MM.1S (cell line): ENCODE measurements at regions not wholly inside any gene's neighbourhood (a gene's known extent, or its start where the extent isn't known, plus 50 kb on each side); places are given as distances from the start of the nearest gene placed in this dataset.

Source experiments
- DNase-seq: peaks from one replicate; pipeline ENCODE4 v3.0.0-alpha.2; 2015
- H2AFZ ChIP-seq: fragments of 300-600 bp; sonication (generic); 2 replicates; pipeline ENCODE4 v1.6.0; 2016; ENCODE audit warnings: antibody characterized with exemption, low read length
- H3F3A ChIP-seq: fragments of 300-600 bp; sonication (generic); 2 replicates; pipeline ENCODE4 v1.6.1; 2016; ENCODE audit warnings: mild to moderate bottlenecking, antibody characterized with exemption, low read length, moderate library complexity, mixed read lengths; ENCODE audit not compliant: insufficient read depth
- H3K27ac ChIP-seq: fragments of 300-600 bp; sonication (generic); 2 replicates; pipeline ENCODE4 v1.5.1; 2016; ENCODE audit warnings: mild to moderate bottlenecking, low read length
- H3K27me3 ChIP-seq: fragments of 300-600 bp; sonication (generic); replicated peaks from 2 replicates; pipeline ENCODE4 v1.6.0; 2016; ENCODE audit warnings: low read length; ENCODE audit not compliant: insufficient read depth
- H3K36me3 ChIP-seq: fragments of 300-600 bp; sonication (generic); replicated peaks from 2 replicates; pipeline ENCODE4 v1.6.1; 2016; ENCODE audit warnings: mild to moderate bottlenecking, low read length, mixed read lengths; ENCODE audit not compliant: insufficient read depth
- H3K4me1 ChIP-seq: fragments of 300-600 bp; sonication (generic); 2 replicates; pipeline ENCODE4 v1.6.1; 2016; ENCODE audit warnings: low read length, mixed read lengths
- H3K4me2 ChIP-seq: fragments of 300-600 bp; sonication (generic); 2 replicates; pipeline ENCODE4 v1.6.0; 2016; ENCODE audit warnings: low read depth, low read length
- H3K4me3 ChIP-seq: fragments of 300-600 bp; sonication (generic); 2 replicates; pipeline ENCODE4 v1.5.1; 2016; ENCODE audit warnings: low read length, mixed read lengths
- H3K79me2 ChIP-seq: fragments of 300-600 bp; sonication (generic); 2 replicates; pipeline ENCODE4 v1.6.1; 2016; ENCODE audit warnings: mixed run types, low read length, mixed read lengths
- H3K9ac ChIP-seq: fragments of 300-600 bp; sonication (generic); 2 replicates; pipeline ENCODE4 v1.6.1; 2016; ENCODE audit warnings: low read length, mixed read lengths
- H3K9me2 ChIP-seq: fragments of 300-600 bp; sonication (generic); replicated peaks from 2 replicates; pipeline ENCODE4 v1.6.1; 2016; ENCODE audit warnings: mild to moderate bottlenecking, low read length, mixed read lengths; ENCODE audit not compliant: insufficient read depth
- H3K9me3 ChIP-seq: fragments of 300-600 bp; sonication (generic); replicated peaks from 2 replicates; pipeline ENCODE4 v1.6.1; 2016; ENCODE audit warnings: mild to moderate bottlenecking, low read length, mixed read lengths; ENCODE audit not compliant: insufficient read depth
- H4K20me1 ChIP-seq: fragments of 300-600 bp; sonication (generic); 2 replicates; pipeline ENCODE4 v1.6.1; 2016; ENCODE audit warnings: mild to moderate bottlenecking, low read length, moderate library complexity, mixed read lengths; ENCODE audit not compliant: insufficient read depth
- EZH2 ChIP-seq: fragments of 300-600 bp; sonication (generic); optimal IDR thresholded peaks from 2 replicates; pipeline ENCODE3; 2017; ENCODE audit warnings: low read depth, mild to moderate bottlenecking, antibody characterized with exemption, low read length, mixed read lengths
- EZH2phosphoT487 ChIP-seq: fragments of 300-600 bp; sonication (generic); IDR thresholded peaks from 2 replicates; pipeline ENCODE4 v1.6.1; 2018; ENCODE audit warnings: antibody characterized with exemption, low read length
- TF ChIP-seq, protein P1 (sequence below): fragments of 300-600 bp; sonication (generic); IDR thresholded peaks from 2 replicates; pipeline ENCODE4 v1.5.1; 2016; ENCODE audit warnings: antibody characterized with exemption, low read length, mixed read lengths

DNA sequence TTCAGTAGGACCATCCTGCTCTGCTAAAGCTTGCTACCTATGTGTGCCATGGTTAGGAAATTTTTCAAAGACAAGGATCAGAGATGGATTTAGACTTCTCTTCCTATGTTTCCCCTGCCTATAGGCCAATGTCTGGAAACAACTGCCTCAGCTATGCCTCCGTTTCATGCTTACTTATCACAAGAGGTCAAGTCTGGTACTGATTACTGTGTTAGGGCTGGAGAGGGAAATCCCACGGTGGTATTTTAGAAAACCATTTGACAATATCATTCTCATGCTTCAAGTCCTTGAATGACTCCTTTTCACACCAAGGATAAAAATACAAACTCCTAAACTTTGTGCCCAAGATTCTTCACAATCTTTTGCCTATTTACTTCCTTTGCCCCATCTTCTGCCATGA lies 484.3 kb downstream of the DHX35 start:
- no peak overlapping the region for H3K4me2 ChIP-seq
- H2AFZ ChIP-seq, result no peak overlapping the region

DNA sequence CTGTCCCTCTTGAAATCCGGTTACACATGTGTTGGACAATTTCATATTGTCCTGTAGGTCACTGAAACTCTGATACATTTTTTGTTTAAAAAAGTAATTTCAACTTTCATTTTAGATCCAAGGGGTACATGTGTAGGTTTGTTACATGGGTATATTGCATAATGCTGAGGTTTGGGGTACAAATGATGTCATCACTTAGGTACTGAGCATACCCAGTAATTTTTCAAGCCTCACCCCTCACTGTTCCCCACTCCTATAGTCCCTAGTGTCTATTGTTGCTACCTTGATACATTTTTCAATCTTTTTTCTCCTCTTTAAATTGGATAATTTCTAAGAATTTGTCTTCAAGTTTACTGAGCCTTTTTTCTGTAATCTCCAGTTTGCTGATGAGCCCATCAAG lies 483.0 kb downstream of the DHX35 start:
- no peaks in the 10 kb centered on the region for H3K36me3 ChIP-seq
- no peak for DNase-seq
- TF ChIP-seq EZH2phosphoT487 (no peak), EZH2 (no peak)
- TF ChIP-seq, protein P1, sequence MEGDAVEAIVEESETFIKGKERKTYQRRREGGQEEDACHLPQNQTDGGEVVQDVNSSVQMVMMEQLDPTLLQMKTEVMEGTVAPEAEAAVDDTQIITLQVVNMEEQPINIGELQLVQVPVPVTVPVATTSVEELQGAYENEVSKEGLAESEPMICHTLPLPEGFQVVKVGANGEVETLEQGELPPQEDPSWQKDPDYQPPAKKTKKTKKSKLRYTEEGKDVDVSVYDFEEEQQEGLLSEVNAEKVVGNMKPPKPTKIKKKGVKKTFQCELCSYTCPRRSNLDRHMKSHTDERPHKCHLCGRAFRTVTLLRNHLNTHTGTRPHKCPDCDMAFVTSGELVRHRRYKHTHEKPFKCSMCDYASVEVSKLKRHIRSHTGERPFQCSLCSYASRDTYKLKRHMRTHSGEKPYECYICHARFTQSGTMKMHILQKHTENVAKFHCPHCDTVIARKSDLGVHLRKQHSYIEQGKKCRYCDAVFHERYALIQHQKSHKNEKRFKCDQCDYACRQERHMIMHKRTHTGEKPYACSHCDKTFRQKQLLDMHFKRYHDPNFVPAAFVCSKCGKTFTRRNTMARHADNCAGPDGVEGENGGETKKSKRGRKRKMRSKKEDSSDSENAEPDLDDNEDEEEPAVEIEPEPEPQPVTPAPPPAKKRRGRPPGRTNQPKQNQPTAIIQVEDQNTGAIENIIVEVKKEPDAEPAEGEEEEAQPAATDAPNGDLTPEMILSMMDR, result no peak
- H3K79me2 ChIP-seq, result no peaks in the 10 kb centered on the region
- H3K4me1 ChIP-seq, result no peaks in the 10 kb centered on the region
- H3K9ac ChIP-seq, result no peak overlapping the region
- no peaks in the 10 kb centered on the region for H3F3A ChIP-seq
- no peaks in the 10 kb centered on the region for H3K27me3 ChIP-seq
- no peaks in the 10 kb centered on the region for H3K9me2 ChIP-seq
- H3K4me3 ChIP-seq, result no peak overlapping the region
- H2AFZ ChIP-seq, result no peak overlapping the region
- H3K4me2 ChIP-seq, result no peak overlapping the region
- H3K27ac ChIP-seq, result no peak overlapping the region
- no peaks in the 10 kb centered on the region for H3K9me3 ChIP-seq
- no peaks in the 10 kb centered on the region for H4K20me1 ChIP-seq

More for the DNA sequence above, 484.3 kb downstream of the DHX35 start:
- TF ChIP-seq, protein P1, result no peak
- TF ChIP-seq EZH2phosphoT487 (no peak), EZH2 (no peak)
- no peak for DNase-seq
- no peak overlapping the region for H3K27ac ChIP-seq
- H3K9ac ChIP-seq, result no peak overlapping the region
- no peaks in the 10 kb centered on the region for H3K36me3 ChIP-seq
- H3K79me2 ChIP-seq, result no peaks in the 10 kb centered on the region
- H3K27me3 ChIP-seq, result no peaks in the 10 kb centered on the region
- H3K4me3 ChIP-seq, result no peak overlapping the region
- no peaks in the 10 kb centered on the region for H3K9me2 ChIP-seq
- no peaks in the 10 kb centered on the region for H3K4me1 ChIP-seq
- H4K20me1 ChIP-seq, result no peaks in the 10 kb centered on the region
- no peaks in the 10 kb centered on the region for H3F3A ChIP-seq
- no peaks in the 10 kb centered on the region for H3K9me3 ChIP-seq

DNA sequence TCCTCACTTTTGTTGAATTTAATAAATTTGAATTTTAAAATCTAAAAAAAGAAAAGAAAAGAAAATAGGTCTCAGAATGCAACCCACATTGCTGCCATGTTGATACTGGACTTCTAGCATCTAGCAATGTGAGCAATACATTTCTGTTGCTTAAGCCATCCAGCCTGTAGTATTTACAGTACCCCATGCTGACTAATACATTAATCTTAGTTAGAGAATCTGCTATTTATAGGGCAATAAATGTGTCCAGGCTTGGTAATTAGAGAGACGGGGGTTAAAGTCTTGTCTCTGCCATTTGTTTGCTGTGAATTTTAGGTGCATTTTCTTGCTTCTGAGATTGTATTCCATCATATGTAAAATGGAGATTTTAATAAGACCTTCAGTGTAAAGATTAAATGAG lies 471.3 kb downstream of the DHX35 start:
- no peaks in the 10 kb centered on the region for H3F3A ChIP-seq
- no peaks in the 10 kb centered on the region for H3K36me3 ChIP-seq
- H3K4me3 ChIP-seq, result no peak overlapping the region
- H3K27ac ChIP-seq, result no peak overlapping the region
- no peaks in the 10 kb centered on the region for H3K79me2 ChIP-seq
- no peaks in the 10 kb centered on the region for H3K9me3 ChIP-seq
- H3K4me1 ChIP-seq, result no peaks in the 10 kb centered on the region
- H3K27me3 ChIP-seq, result no peaks in the 10 kb centered on the region
- H3K4me2 ChIP-seq, result no peak overlapping the region
- TF ChIP-seq, protein P1, result no peak
- TF ChIP-seq EZH2phosphoT487 (no peak), EZH2 (no peak)
- no peaks in the 10 kb centered on the region for H4K20me1 ChIP-seq
- no peaks in the 10 kb centered on the region for H3K9me2 ChIP-seq
- no peak for DNase-seq
- H3K9ac ChIP-seq, result no peak overlapping the region
- H2AFZ ChIP-seq, result no peak overlapping the region
